ENCODE measurements at regions not wholly inside any gene's neighbourhood (a gene's known extent, or its start where the extent isn't known, plus 50 kb on each side); places are given as distances from the start of the nearest gene placed in this dataset.

DNA sequence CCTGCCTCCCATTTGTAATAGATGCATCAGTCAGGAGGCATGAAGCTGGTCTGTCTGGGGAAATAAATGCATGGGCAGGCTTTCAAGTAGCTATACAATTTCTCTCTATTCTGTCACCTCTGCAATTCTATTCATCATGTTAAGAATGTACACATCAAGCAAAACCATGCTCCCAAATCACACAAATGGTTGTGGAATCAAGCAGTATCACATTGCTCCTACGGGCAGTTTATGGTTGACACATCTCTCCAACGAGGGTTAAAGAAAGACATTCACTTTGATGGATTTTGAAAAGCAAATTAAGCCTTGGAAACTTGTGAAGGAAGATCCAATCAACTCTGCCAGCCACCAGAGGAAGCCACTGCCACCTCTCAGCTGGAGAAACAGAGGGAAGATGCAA, 1277.4 kb upstream of the TMEM132C start:
- TF ChIP-seq, protein P1, sequence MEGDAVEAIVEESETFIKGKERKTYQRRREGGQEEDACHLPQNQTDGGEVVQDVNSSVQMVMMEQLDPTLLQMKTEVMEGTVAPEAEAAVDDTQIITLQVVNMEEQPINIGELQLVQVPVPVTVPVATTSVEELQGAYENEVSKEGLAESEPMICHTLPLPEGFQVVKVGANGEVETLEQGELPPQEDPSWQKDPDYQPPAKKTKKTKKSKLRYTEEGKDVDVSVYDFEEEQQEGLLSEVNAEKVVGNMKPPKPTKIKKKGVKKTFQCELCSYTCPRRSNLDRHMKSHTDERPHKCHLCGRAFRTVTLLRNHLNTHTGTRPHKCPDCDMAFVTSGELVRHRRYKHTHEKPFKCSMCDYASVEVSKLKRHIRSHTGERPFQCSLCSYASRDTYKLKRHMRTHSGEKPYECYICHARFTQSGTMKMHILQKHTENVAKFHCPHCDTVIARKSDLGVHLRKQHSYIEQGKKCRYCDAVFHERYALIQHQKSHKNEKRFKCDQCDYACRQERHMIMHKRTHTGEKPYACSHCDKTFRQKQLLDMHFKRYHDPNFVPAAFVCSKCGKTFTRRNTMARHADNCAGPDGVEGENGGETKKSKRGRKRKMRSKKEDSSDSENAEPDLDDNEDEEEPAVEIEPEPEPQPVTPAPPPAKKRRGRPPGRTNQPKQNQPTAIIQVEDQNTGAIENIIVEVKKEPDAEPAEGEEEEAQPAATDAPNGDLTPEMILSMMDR (IDR thresholded peaks at IDR 0.05; ENCODE audit: low read depth, low read length): no peak
- TF ChIP-seq, protein P2, sequence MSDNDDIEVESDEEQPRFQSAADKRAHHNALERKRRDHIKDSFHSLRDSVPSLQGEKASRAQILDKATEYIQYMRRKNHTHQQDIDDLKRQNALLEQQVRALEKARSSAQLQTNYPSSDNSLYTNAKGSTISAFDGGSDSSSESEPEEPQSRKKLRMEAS (IDR thresholded peaks at IDR 0.05; ENCODE audit: low read depth, low read length): no peak
- no peak for TF ChIP-seq POLR2A (IDR thresholded peaks at IDR 0.05; ENCODE audit: extremely low read depth, insufficient read length)
